ENCODE measurements at regions not wholly inside any gene's neighbourhood (a gene's known extent, or its start where the extent isn't known, plus 50 kb on each side); places are given as distances from the start of the nearest gene placed in this dataset.

- no peak for TF ChIP-seq POLR2A (IDR thresholded peaks at IDR 0.05; ENCODE audit: control extremely low read depth in 1 of 2, low read depth in 2 of 2, low read length in 2 of 2)
- no peak for TF ChIP-seq SP1 (IDR thresholded peaks at IDR 0.05; ENCODE audit: low read depth, low read length)
- TF ChIP-seq ZNF274 (IDR thresholded peaks at IDR 0.05; ENCODE audit: borderline replicate concordance, extremely low read depth, low read length), result no peak
- TF ChIP-seq CTCF (IDR thresholded peaks at IDR 0.05; ENCODE audit: control extremely low read depth in 1 of 3, insufficient read depth in 1 of 3, low read depth in 1 of 3, low read length in 3 of 3), result no peak
- TF ChIP-seq EGR1 (IDR thresholded peaks at IDR 0.05; ENCODE audit: borderline replicate concordance, low read depth, low read length), result no peak
These were observed 364.8 kb downstream of the MED10 start for GRCh38 chr5:6013506-6013905.

Data from H1 (cell line).